SK-N-SH treated with all-trans-retinoic acid at 6 μM for 48 hours (cell line): ENCODE measurements at regions not wholly inside any gene's neighbourhood (a gene's known extent, or its start where the extent isn't known, plus 50 kb on each side); places are given as distances from the start of the nearest gene placed in this dataset.

Experiments
- ATAC-seq: fragments of 200-7000 bp; cut with Tn5 transposase; 3 replicates; pipeline ENCODE4 v1.9.1; 2020; ENCODE audit warnings: mild to moderate bottlenecking, moderate library complexity
- ARNTL ChIP-seq: fragments of 450-650 bp; formaldehyde crosslinking; IDR thresholded peaks from 2 replicates; pipeline ENCODE4 v1.5.0; 2020; ENCODE audit warnings: low read depth, mild to moderate bottlenecking, moderate library complexity, borderline replicate concordance
- BACH2 ChIP-seq: fragments of 250-450 bp; sonication (Bioruptor Pico); IDR thresholded peaks from 2 replicates; pipeline ENCODE4 v1.9.0; 2021; ENCODE audit warnings: mild to moderate bottlenecking, borderline replicate concordance
- CREB5 ChIP-seq: fragments of 250-450 bp; sonication (Bioruptor Pico); IDR thresholded peaks from 2 replicates; pipeline ENCODE4 v1.5.1; 2020; ENCODE audit warnings: low read depth, mild to moderate bottlenecking, moderate library complexity
- CSDC2 ChIP-seq: fragments of 250-450 bp; sonication (Bioruptor Pico); IDR thresholded peaks from 2 replicates; pipeline ENCODE4 v1.5.0; 2020; ENCODE audit warnings: mild to moderate bottlenecking, moderate library complexity
- CSRNP3 ChIP-seq: fragments of 250-450 bp; sonication (Bioruptor Pico); IDR thresholded peaks from 2 replicates; pipeline ENCODE4 v1.5.1; 2021; ENCODE audit warnings: mild to moderate bottlenecking, moderate library complexity
- ESRRG ChIP-seq: fragments of 250-450 bp; sonication (Bioruptor Pico); IDR thresholded peaks from 2 replicates; pipeline ENCODE4 v1.6.1; 2021; ENCODE audit warnings: mild to moderate bottlenecking
- GLIS3 ChIP-seq: fragments of 250-450 bp; sonication (Bioruptor Pico); IDR thresholded peaks from 2 replicates; pipeline ENCODE4 v1.5.0; 2020; ENCODE audit warnings: mild to moderate bottlenecking, moderate library complexity
- ISL1 ChIP-seq: fragments of 250-450 bp; sonication (Bioruptor Pico); IDR thresholded peaks from 2 replicates; pipeline ENCODE4 v2.1.2; 2022; ENCODE audit warnings: mild to moderate bottlenecking, moderate library complexity
- OSR1 ChIP-seq: fragments of 250-450 bp; sonication (Bioruptor Pico); IDR thresholded peaks from 2 replicates; pipeline ENCODE4 v1.8.0; 2022; ENCODE audit warnings: moderate library complexity, mild to moderate bottlenecking, inconsistent platforms
- POU6F1 ChIP-seq: fragments of 250-450 bp; sonication (Bioruptor Pico); IDR thresholded peaks from 2 replicates; pipeline ENCODE4 v1.8.0; 2021; ENCODE audit warnings: low read depth, mild to moderate bottlenecking, moderate library complexity, borderline replicate concordance
- PPARA ChIP-seq: fragments of 250-450 bp; sonication (Bioruptor Pico); IDR thresholded peaks from 2 replicates; pipeline ENCODE4 v1.5.0; 2020; ENCODE audit warnings: mild to moderate bottlenecking, borderline replicate concordance
- RARB ChIP-seq: fragments of 250-450 bp; sonication (Bioruptor Pico); IDR thresholded peaks from 2 replicates; pipeline ENCODE4 v1.8.0; 2021; ENCODE audit warnings: mild to moderate bottlenecking, moderate library complexity
- SNAI2 ChIP-seq: fragments of 250-450 bp; sonication (Bioruptor Pico); IDR thresholded peaks from 2 replicates; pipeline ENCODE4 v1.5.0; 2020; ENCODE audit warnings: mild to moderate bottlenecking, moderate library complexity
- TCF4 ChIP-seq: fragments of 250-450 bp; sonication (Bioruptor Pico); IDR thresholded peaks from 2 replicates; pipeline ENCODE4 v1.8.0; 2021; ENCODE audit warnings: mild to moderate bottlenecking, moderate library complexity, borderline replicate concordance
- TOX ChIP-seq: fragments of 250-450 bp; sonication (Bioruptor Pico); IDR thresholded peaks from 2 replicates; pipeline ENCODE4 v1.8.0; 2021; ENCODE audit warnings: mild to moderate bottlenecking, moderate library complexity, borderline replicate concordance
- TSHZ2 ChIP-seq: fragments of 250-450 bp; sonication (Bioruptor Pico); IDR thresholded peaks from 2 replicates; pipeline ENCODE4 v1.5.0; 2020; ENCODE audit warnings: mild to moderate bottlenecking, moderate library complexity
- ZFP3 ChIP-seq: fragments of 250-450 bp; sonication (Bioruptor Pico); IDR thresholded peaks from 2 replicates; pipeline ENCODE4 v1.5.0; 2020; ENCODE audit warnings: mild to moderate bottlenecking, moderate library complexity
- ZNF565 ChIP-seq: fragments of 450-650 bp; formaldehyde crosslinking; conservative IDR thresholded peaks from 2 replicates; pipeline ENCODE4 v1.5.0; 2020; ENCODE audit warnings: low read depth, mild to moderate bottlenecking, moderate library complexity
- ZNF70 ChIP-seq: fragments of 450-650 bp; formaldehyde crosslinking; IDR thresholded peaks from 2 replicates; pipeline ENCODE4 v1.5.0; 2020; ENCODE audit warnings: mild to moderate bottlenecking, moderate library complexity

- no peak for TF ChIP-seq TCF4
- TF ChIP-seq, all 23 proteins: peak for 0
These were observed 61.7 kb upstream of the MDFIC start (continued) for GRCh38 chr7:114860206-114860605.

GRCh38 chr7:114862406-114862805, 59.5 kb upstream of the MDFIC start:
- ATAC-seq = no peak
- TF ChIP-seq ZNF70 = no peak
- TF ChIP-seq BACH2 (CRISPR knock-in tag) = no peak
- TF ChIP-seq RARB (CRISPR knock-in tag) = no peak
- no peak for TF ChIP-seq ZNF565
- no peak for TF ChIP-seq CREB5 (CRISPR knock-in tag)
- TF ChIP-seq CSDC2 (CRISPR knock-in tag) = no peak
- no peak for TF ChIP-seq TCF4
- TF ChIP-seq POU6F1 (CRISPR knock-in tag) = no peak
- TF ChIP-seq ESRRG (CRISPR knock-in tag) = no peak
- TF ChIP-seq TOX (CRISPR knock-in tag) = no peak
- TF ChIP-seq PPARA (CRISPR knock-in tag) = no peak
- no peak for TF ChIP-seq SNAI2
- no peak for TF ChIP-seq OSR1
- TF ChIP-seq, all 23 proteins: peak for 0

- ATAC-seq = no peak
- no peak for TF ChIP-seq TSHZ2 (CRISPR knock-in tag)
- no peak for TF ChIP-seq GLIS3 (CRISPR knock-in tag)
- TF ChIP-seq CREB5 (CRISPR knock-in tag) = no peak
- no peak for TF ChIP-seq ZNF565
- TF ChIP-seq ISL1 = no peak
- TF ChIP-seq CSDC2 (CRISPR knock-in tag) = no peak
- TF ChIP-seq POU6F1 (CRISPR knock-in tag) = no peak
- no peak for TF ChIP-seq SNAI2
- TF ChIP-seq PPARA (CRISPR knock-in tag) = no peak
- TF ChIP-seq CSRNP3 (CRISPR knock-in tag) = no peak
- TF ChIP-seq ZFP3 (CRISPR knock-in tag) = no peak
- no peak for TF ChIP-seq ESRRG (CRISPR knock-in tag)
- TF ChIP-seq TCF4 = no peak
- TF ChIP-seq, all 23 proteins: peak for 0
These were observed 57.6 kb upstream of the MDFIC start for GRCh38 chr7:114864278-114864677.

GRCh38 chr7:114865564-114865963, 56.3 kb upstream of the MDFIC start:
- peak; percentile 89 for ATAC-seq
- TF ChIP-seq ARNTL (CRISPR knock-in tag) = no peak
- TF ChIP-seq OSR1 = no peak
- no peak for TF ChIP-seq POU6F1 (CRISPR knock-in tag)
- no peak for TF ChIP-seq ZNF70
- TF ChIP-seq ESRRG (CRISPR knock-in tag) = no peak
